Islet of Langerhans (tissue), 1 donor: ENCODE measurements at regions not wholly inside any gene's neighbourhood (a gene's known extent, or its start where the extent isn't known, plus 50 kb on each side); places are given as distances from the start of the nearest gene placed in this dataset.

Experiments
- FAIRE-seq: peaks from one replicate; lab custom pipeline; 2011; peaks lifted over from hg19 to GRCh38; lab: Jason Lieb, UNC

DNA sequence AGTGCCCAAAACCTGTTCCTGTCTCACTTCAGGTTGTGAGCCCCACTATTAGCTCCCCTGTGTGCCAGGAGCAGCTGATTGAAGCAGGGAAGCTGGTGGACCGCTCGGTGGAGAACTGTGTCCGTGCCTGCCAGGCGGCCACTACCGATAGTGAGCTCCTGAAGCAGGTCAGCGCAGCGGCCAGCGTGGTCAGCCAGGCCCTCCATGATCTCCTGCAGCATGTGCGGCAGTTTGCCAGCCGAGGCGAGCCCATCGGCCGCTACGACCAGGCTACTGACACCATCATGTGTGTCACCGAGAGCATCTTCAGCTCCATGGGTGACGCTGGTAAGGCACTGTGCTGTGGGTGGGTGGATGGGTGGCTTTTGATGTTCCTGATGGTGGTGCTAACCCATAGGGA, 334.1 kb upstream of the TPM1 start:
- no peak for FAIRE-seq

DNA sequence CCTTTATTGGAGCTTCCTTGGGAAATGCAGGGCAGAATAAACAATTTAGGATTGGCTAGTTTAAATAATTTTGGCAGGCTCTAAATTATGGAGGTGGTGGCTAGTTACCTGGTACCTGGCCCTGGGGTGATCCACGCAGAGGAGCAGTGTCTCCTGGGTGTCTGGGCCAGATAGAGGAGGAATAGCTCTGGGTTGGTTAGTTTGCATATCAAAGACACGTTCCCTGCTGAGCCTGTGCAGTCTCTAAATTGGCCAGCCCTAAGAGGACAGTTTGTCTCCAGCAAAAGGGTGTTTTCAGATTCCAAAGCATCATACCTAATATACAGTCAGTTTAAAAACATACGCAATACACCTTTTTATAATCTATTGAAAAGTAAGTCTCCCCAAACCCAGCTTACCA, 333.3 kb upstream of the TPM1 start:
- FAIRE-seq, result no peak

DNA sequence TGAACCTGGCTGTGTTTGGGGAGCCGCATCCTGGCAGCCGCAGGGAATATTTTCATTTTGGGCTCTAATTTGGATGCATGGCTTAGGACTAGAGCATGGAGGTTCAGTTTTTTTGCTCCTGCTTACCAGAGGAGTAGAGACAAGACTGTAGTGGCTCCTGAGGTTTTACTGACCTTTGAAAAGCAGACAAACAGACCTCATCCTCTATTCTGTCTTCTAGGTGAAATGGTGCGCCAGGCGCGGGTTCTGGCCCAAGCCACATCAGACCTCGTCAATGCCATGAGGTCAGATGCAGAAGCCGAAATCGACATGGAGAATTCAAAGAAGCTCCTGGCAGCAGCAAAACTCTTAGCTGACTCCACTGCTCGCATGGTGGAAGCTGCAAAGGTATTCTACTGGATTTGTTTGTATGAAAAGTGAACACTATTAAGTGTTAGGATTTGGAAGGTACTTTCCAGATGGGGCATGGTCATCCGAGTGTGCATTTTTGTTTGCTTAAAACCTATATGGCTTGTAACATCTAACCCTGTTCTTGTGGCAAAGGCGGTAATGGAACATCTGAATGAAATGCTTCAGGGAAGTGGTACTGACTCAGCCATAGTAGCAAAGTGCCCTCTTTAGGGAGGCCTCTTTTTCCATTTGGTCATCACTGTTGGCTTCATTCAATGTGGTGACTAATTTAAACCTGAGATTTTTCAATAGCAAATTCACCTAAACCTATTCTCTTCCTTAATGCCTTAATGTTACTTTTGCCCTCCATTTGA, 330.7 kb upstream of the TPM1 start:
- no peak for FAIRE-seq

DNA sequence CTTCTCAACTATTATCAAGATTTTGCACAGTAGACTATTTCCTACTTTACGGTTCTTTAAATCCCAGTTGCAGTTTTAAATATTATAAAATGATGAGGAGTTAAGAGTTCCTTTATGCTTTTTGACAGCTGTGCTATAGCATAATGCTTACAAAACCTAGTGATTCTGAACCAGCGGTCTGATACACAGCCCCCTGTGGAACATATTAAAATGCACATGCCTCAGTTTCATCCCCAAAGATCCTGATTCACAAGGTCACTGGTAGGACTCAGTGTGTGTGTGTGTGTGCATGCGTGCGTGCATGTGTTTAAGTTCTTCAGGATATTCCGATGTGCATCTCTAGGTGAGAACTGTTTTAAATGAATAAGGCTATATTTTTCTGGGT, 330.1 kb upstream of the TPM1 start:
- no peak for FAIRE-seq

DNA sequence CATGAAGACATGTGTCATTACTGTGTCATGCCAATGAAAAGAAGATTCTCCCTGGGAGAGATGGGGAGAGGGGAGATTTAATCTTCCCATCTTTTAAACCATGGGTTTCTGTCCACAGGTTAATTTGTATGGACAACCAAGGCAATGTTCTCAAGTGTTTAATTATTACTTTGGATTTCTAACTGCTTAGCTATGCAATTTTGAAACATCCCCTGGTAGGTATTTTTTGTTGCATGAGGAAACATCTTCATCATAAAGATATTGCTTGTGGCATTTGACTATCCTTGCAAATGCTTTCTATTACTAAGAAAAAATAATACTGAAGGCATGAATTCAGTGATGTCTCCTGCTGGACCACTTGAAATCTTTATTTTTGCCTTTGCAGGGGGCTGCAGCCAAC, 326.6 kb upstream of the TPM1 start:
- FAIRE-seq, result no peak

DNA sequence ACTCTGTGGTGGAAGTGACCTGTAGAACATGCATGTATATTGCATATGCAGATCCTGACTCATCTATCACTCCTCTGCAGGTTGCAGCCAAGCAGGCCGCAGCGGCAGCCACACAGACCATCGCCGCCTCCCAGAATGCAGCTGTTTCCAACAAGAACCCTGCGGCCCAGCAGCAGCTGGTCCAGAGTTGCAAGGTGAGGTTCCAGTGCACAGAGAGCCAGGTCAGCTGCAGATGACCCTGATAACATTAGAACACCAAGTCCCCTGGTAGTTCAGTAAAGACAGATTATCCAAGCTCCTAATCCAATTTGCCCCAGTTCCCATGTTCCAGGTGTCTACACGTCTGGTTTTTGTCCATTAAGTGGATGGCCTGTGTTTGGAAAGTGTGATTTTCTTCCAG, 325.1 kb upstream of the TPM1 start:
- FAIRE-seq, result no peak

DNA sequence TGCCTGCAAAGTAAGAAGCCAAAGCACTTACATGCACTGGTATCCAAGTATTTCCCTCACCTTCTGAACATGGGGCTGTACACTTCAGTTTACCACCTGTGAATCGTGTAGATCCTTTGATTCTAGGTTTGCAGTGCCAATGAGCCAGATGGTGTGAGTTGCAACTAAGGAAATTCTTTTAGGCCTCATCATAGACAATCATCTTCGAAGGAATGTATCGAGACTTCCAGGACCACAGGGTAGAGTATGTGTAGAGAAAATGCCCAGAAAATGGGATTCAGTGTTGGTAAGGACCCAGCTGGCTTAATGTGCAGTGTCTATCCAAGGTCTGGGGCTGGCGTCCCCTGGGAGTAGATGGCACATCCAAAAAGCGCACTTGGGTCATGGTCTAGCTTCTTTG, 323.2 kb upstream of the TPM1 start:
- no peak for FAIRE-seq

DNA sequence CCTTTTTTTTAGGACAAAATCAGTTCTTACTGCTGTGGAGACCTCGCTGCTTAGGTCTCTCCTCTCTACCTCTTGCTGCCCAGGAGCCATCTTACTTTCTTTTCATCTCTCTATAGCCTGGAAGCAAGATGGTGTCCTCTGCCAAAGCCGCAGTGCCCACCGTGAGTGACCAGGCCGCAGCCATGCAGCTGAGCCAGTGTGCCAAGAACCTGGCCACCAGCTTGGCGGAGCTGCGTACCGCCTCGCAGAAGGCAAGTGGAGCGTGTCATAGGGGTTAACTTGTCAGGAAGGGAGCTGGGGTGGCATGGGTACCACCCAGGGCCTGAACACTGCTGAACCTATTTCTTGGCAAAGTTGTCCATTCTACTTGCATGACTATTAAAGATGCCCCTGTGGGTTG, 320.3 kb upstream of the TPM1 start:
- FAIRE-seq, result no peak

DNA sequence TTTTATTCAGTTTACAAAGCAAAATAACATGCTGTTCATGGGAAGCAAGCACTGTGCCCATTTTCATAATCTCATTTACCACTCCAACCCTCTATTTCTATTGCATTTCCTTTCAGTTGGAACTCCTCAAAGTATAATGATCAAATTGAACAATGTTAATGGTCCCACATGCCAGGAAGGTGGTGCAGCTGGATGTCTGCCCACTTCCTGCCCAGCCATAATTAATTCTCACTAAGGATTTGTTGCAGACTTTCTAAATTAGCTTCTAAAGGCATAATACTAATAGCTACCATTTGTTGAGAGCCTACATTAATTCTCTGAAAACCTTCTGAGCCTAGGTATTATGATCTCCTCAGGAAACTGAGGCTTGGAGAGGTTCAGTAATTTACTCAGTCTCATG, 316.1 kb upstream of the TPM1 start:
- FAIRE-seq, result no peak

DNA sequence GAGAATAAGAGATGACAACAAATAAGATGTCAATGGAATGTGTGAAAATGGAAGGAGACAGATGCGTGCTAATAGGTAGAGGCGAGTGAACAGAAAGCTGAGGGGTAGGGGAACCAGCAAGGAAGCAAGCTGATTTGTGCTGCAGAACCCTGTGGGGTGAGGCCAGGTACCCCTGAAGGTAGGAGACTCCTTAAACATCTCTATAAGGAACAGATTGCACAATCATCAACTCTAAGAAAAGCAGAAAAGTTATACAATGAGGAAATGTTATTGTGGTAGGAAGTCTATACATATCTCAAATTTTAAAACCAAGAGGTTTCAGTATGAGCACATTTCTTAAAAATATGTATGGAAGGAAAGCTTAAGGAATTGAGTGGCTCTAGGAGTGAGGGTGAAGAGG, 315.0 kb upstream of the TPM1 start:
- FAIRE-seq, result no peak

DNA sequence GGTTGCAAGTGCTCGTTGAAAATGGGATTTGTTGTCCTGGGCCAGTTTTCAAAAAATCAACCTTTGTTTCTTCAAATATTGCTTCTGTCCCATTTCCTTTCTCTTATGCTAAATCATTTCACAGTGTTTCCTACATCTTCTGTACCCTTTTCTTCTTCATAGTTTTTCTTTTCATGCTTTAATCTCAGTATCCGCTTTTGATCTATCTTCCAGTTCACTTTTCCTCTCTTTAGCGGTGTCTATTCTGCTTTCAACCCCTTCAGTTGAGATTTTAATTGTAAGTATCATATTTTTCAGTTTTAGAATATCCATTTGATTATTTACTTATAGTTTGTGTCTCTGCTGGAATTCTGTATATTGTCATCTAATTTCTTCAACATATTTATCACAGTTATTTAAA, 311.7 kb upstream of the TPM1 start:
- FAIRE-seq, result no peak

DNA sequence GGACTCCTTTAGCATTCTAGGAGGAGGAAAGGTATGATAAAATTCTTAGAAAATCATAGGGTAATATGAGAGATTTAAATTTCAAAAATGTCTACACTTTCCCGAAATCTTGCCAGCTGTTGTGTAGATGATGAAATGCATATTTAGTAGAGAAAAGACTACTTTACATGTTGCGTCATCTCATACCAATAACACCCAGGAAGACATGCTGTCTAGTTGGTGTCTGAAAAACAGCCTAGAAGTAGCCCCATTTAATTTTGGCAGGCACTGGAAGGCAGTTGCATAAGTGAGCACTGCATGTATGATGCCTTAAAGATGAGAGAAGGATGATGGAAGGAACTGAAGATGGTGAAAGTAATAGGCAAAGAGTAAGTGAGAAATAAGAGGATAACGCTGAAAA, 310.5 kb upstream of the TPM1 start:
- no peak for FAIRE-seq

DNA sequence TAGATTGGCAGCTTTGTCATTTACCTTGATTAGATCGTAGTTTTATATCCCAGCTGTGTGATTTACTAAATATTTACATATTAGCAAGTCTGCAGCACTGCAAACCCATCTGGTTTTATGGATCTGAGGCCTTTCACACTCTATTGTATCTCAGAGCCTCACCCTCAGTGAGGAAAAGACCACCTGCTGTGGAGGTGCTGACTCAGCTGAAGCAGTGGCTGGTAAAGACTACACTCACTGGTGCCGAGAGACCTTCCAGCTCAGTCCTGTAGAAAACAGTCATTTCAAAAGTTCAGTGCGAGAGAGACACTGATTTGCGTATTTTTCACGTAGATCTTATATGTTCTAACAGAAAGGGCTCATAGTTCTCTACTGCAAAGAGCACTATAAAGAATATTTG, 307.8 kb upstream of the TPM1 start:
- no peak for FAIRE-seq

DNA sequence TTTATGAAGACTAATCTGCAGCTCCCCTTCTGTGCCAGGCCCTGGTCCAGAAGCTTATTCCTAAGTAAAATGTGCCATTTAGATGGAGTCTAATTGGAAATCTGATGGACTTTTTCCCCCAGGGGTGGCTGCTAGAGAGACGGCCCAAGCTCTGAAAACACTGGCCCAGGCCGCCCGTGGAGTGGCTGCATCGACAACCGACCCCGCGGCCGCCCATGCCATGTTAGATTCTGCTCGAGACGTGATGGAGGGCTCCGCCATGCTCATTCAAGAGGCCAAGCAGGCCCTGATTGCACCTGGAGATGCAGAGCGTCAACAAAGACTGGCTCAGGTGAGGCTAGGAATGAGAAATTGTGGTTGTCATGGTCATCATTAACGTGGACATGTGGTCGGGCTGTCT, 305.8 kb upstream of the TPM1 start:
- FAIRE-seq, result no peak

DNA sequence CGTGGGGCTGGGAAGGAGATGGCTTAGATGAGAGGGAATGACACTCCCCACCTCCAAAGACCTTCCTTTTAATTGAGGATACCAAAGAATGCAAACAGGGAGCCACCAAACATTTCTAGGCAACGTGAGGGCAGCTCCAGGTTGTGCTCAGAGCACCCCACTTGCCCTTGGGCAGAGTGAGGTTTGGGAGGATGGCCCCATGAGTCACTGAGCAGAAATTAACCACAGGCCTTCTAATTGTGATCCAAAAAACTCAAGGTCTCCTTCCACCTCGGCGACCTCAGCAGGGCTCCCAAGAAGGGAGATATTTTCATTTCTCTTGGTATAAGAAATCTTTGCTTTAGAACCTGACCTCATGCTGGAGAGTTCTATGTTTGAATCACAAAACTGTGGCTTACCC, 305.0 kb upstream of the TPM1 start:
- no peak for FAIRE-seq

DNA sequence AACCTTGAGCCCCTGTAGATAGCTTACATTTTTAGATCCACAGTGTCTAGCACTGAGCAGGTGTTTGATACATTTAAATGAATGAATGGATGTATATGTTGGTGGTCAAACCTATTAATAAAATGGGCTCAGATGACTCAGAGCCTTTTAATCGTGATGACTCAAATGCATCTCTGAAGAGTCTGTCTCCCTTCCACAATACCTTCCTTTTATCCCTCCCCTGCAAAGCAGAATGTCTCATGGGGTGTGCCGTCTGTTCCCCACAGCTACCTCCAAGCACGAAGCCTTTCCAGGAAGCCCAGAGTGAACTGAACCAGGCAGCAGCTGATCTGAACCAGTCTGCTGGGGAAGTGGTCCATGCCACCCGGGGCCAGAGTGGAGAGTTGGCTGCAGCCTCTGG, 303.5 kb upstream of the TPM1 start:
- FAIRE-seq, result no peak

DNA sequence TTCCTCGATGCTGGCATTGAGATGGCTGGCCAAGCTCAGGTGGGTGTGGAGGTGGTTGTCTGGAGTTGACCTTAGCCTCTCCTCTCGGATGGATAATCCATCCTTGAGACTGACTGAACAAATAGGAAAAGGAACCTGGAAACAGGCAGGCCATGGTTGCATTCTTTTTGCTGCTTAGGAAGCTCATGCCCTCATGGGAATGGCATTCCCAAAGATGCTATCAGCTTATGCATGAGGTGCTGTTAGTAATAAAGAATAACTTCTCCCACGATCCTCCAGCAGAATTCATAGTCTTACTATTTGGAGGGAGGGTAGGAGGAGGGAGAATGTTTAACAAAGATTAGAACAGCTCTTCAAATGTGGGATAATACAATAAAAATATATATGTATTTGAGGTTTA, 303.0 kb upstream of the TPM1 start:
- no peak for FAIRE-seq

DNA sequence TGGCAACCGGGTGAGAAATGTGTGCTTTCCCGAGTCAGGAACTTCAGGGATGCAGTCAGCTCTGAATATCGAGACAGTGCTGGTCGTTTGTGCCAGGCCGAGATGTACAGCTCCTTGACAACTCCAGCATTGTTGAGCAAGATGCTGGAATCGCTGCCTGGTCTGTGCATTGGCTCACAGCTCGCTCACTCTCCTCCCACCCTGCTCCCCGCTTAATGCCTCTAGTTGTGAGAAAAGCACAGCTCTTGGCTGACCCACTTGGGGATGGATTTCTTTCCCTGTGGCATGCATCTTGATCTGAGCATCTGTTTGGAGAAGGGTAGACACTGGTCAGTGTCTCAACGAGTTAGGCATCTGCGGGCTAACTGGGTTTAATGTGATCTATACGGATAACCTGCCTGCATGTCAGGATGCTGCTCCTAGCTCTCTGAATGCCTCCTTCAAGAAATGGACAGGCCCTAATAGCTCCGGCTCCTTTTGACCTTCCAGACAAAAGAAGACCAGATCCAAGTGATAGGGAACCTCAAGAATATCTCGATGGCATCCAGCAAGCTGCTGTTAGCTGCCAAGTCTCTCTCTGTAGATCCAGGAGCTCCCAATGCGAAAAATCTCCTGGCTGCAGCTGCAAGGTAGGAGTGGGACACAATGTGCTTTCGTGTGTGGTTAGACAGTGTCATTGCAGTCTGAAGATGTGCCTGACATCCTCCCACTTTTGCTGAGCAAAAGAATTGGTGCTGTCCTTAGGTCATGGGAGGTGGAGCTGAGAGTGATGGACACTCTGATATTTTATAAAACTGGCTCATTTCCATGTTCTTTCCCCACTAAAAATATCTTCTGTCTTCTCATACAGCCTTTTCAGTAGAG, 302.2 kb upstream of the TPM1 start:
- no peak for FAIRE-seq

DNA sequence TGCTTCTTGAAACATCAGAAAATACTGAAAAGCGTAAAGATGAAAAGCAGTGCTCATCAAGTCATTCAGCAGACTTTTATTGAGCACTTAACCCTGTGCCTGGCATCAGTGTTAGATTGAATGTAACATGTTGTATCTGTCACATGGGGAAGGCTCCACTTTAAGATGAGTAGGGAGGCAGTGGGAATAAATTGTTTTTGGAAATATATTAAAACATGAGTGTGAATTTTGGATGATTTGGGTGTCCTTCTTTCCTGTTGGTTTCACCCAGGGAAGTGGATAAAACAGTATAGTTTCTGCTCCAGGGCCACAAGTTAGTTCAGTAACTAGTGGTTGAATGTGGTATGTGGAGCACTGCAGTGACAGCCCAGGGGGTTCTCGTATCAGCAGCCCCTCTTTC, 301.4 kb upstream of the TPM1 start:
- no peak for FAIRE-seq

DNA sequence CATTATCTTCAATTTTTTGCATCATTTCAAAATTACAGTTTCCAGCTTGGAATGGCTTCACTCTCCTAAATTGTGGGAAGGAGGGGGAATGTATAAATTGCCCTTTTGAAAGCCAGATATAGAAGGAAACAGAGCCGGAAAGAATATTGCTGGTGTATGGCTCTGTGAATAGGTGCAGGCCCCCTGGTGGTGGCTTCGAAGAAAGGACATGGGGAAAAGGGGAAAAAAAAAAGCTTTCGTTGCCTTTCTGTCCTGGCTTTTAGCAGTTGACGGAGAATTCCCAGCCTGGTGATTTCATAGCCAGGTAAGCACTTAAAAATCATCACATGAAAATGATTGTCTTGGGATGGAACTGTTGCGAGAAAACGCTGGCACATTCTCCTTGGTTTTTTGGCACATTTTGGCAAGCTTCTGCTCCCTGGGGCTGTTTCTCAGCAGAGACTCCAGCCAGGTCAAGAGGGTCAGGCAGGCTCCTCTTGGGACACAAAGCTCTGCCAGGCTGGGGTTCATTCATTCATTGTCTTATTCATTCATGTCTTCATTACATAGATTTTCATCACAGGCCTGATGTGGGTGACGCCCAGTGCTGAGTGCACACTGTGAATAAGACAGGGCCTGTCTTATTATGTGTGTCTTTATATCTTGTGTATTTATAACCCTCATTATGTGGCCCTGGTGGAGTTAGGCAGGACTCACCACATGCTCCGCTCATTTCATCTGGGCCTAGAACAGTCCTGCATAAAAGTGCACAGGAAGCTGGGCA, 300.0 kb upstream of the TPM1 start:
- peak; percentile 43 for FAIRE-seq

DNA sequence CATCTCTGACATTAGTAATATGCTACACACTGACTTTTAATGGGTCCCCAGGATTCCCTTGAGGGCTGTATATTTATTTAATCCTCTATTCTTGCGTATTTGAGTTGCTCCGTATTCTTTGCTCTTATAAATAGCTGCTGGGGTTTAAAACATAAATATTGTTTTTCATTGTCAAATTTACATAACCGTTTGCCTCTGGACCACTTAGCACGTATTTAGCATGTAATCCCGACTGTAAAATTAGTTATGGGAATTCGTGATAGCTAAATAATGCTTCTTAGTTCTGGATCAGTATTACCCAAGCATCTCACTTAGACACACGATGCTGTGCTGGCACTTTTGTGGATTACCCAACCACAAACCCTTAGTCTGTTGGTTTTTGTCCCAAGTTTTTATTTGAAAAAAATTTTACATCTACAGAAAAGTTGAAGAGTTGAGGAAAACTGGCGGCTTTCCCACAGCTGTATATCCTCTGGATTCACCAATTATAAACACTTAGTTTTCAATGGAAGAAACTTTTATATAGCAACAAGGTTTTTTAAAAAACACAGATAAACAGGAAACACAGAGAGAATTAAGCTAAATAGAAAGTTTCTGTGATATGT, 296.8 kb upstream of the TPM1 start:
- no peak for FAIRE-seq

DNA sequence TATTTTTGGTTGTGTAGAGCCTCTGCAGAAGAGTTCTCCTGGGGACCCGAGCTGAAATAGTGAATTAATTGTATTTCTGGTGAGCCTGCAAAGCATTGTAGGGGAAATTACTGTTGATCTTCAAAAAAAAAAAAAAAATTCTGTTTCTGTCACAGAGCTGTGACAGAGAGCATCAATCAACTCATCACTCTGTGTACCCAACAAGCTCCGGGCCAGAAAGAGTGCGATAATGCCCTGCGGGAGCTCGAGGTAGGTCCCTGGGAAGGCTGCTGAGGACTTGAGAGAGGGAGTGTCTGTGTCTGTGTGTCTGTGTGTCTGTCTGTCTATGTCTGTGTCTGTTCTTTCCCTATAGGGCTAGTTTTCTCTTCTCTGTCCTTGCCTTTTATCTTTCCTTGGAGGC, 294.4 kb upstream of the TPM1 start:
- no peak for FAIRE-seq
